ENCODE measurements at regions not wholly inside any gene's neighbourhood (a gene's known extent, or its start where the extent isn't known, plus 50 kb on each side); places are given as distances from the start of the nearest gene placed in this dataset.

- H3K4me3 ChIP-seq (ENCODE audit: low read length): no peak overlapping the region
- no peak overlapping the region for H3K9ac ChIP-seq (ENCODE audit: low read length)
- H3K9me3 ChIP-seq (ENCODE audit: control insufficient read depth, low read length): peaks cover 11% of the 10 kb centered on the region
- DNase-seq (ENCODE audit: low read depth): no peak
- H3K4me1 ChIP-seq (ENCODE audit: control insufficient read depth, insufficient read depth, low read length): no peaks in the 10 kb centered on the region
- peaks cover 7% of the 10 kb centered on the region for H3K27me3 ChIP-seq (replicated peaks; ENCODE audit: control insufficient read depth, insufficient read depth, low read length)
- no peaks in the 10 kb centered on the region for H3K36me3 ChIP-seq (ENCODE audit: control insufficient read depth, insufficient read depth, low read length, severe bottlenecking)
Measured at GRCh38 chr15:47598996-47599395, 118.3 kb upstream of the SEMA6D start.

- no peak overlapping the region for H3K9ac ChIP-seq (ENCODE audit: low read length)
- no peak for DNase-seq (ENCODE audit: low read depth)
- peaks cover under 1% of the 10 kb centered on the region for H3K27me3 ChIP-seq (replicated peaks; ENCODE audit: control insufficient read depth, insufficient read depth, low read length)
- no peak overlapping the region for H3K4me3 ChIP-seq (ENCODE audit: low read length)
- peaks cover 11% of the 10 kb centered on the region for H3K9me3 ChIP-seq (ENCODE audit: control insufficient read depth, low read length)
- H3K36me3 ChIP-seq (ENCODE audit: control insufficient read depth, insufficient read depth, low read length, severe bottlenecking): no peaks in the 10 kb centered on the region
- no peaks in the 10 kb centered on the region for H3K4me1 ChIP-seq (ENCODE audit: control insufficient read depth, insufficient read depth, low read length)
Measured at GRCh38 chr15:47599806-47600205, 117.5 kb upstream of the SEMA6D start.

- H3K4me1 ChIP-seq (ENCODE audit: control insufficient read depth, insufficient read depth, low read length): no peaks in the 10 kb centered on the region
- no peaks in the 10 kb centered on the region for H3K36me3 ChIP-seq (ENCODE audit: control insufficient read depth, insufficient read depth, low read length, severe bottlenecking)
- no peaks in the 10 kb centered on the region for H3K27me3 ChIP-seq (replicated peaks; ENCODE audit: control insufficient read depth, insufficient read depth, low read length)
- no peak for DNase-seq (ENCODE audit: low read depth)
- H3K9me3 ChIP-seq (ENCODE audit: control insufficient read depth, low read length): no peaks in the 10 kb centered on the region
- no peak overlapping the region for H3K9ac ChIP-seq (ENCODE audit: low read length)
- no peak overlapping the region for H3K4me3 ChIP-seq (ENCODE audit: low read length)
Measured at GRCh38 chr15:47602121-47602520, 115.2 kb upstream of the SEMA6D start.

- H3K4me3 ChIP-seq (ENCODE audit: low read length): no peak overlapping the region
- no peak overlapping the region for H3K9ac ChIP-seq (ENCODE audit: low read length)
Measured at GRCh38 chr15:47603026-47603425, 114.3 kb upstream of the SEMA6D start.

GRCh38 chr15:47607695-47608094 is 109.6 kb upstream of the SEMA6D start:
- Histone ChIP-seq H3K36me3 (ENCODE audit: control insufficient read depth, insufficient read depth, low read length, severe bottlenecking) (no peaks in the 10 kb centered on the region), H3K4me1 (ENCODE audit: control insufficient read depth, insufficient read depth, low read length) (no peaks in the 10 kb centered on the region), H3K27me3 (replicated peaks; ENCODE audit: control insufficient read depth, insufficient read depth, low read length) (no peaks in the 10 kb centered on the region), H3K9me3 (ENCODE audit: control insufficient read depth, low read length) (no peaks in the 10 kb centered on the region), H3K4me3 (ENCODE audit: low read length) (no peak overlapping the region), H3K9ac (ENCODE audit: low read length) (no peak overlapping the region)
- DNase-seq (ENCODE audit: low read depth): no peak

More at GRCh38 chr15:47603026-47603425, 114.3 kb upstream of the SEMA6D start:
- DNase-seq (ENCODE audit: low read depth): no peak
- Histone ChIP-seq H3K9me3 (ENCODE audit: control insufficient read depth, low read length) (no peaks in the 10 kb centered on the region), H3K36me3 (ENCODE audit: control insufficient read depth, insufficient read depth, low read length, severe bottlenecking) (no peaks in the 10 kb centered on the region), H3K27me3 (replicated peaks; ENCODE audit: control insufficient read depth, insufficient read depth, low read length) (no peaks in the 10 kb centered on the region), H3K4me1 (ENCODE audit: control insufficient read depth, insufficient read depth, low read length) (no peaks in the 10 kb centered on the region)

- H3K9me3 ChIP-seq (ENCODE audit: control insufficient read depth, low read length): no peaks in the 10 kb centered on the region
- no peaks in the 10 kb centered on the region for H3K36me3 ChIP-seq (ENCODE audit: control insufficient read depth, insufficient read depth, low read length, severe bottlenecking)
- H3K9ac ChIP-seq (ENCODE audit: low read length): no peak overlapping the region
- no peak for DNase-seq (ENCODE audit: low read depth)
- no peaks in the 10 kb centered on the region for H3K4me1 ChIP-seq (ENCODE audit: control insufficient read depth, insufficient read depth, low read length)
- H3K4me3 ChIP-seq (ENCODE audit: low read length): no peak overlapping the region
- H3K27me3 ChIP-seq (replicated peaks; ENCODE audit: control insufficient read depth, insufficient read depth, low read length): no peaks in the 10 kb centered on the region
Measured at GRCh38 chr15:47609693-47610092, 107.6 kb upstream of the SEMA6D start.

GRCh38 chr15:47610736-47611135 is 106.6 kb upstream of the SEMA6D start:
- no peaks in the 10 kb centered on the region for H3K36me3 ChIP-seq (ENCODE audit: control insufficient read depth, insufficient read depth, low read length, severe bottlenecking)
- H3K4me1 ChIP-seq (ENCODE audit: control insufficient read depth, insufficient read depth, low read length): no peaks in the 10 kb centered on the region
- H3K27me3 ChIP-seq (replicated peaks; ENCODE audit: control insufficient read depth, insufficient read depth, low read length): no peaks in the 10 kb centered on the region
- DNase-seq (ENCODE audit: low read depth): no peak
- no peak overlapping the region for H3K9ac ChIP-seq (ENCODE audit: low read length)
- no peak overlapping the region for H3K4me3 ChIP-seq (ENCODE audit: low read length)
- no peaks in the 10 kb centered on the region for H3K9me3 ChIP-seq (ENCODE audit: control insufficient read depth, low read length)

- Histone ChIP-seq H3K27me3 (replicated peaks; ENCODE audit: control insufficient read depth, insufficient read depth, low read length) (no peaks in the 10 kb centered on the region), H3K9ac (ENCODE audit: low read length) (no peak overlapping the region), H3K36me3 (ENCODE audit: control insufficient read depth, insufficient read depth, low read length, severe bottlenecking) (no peaks in the 10 kb centered on the region), H3K4me1 (ENCODE audit: control insufficient read depth, insufficient read depth, low read length) (no peaks in the 10 kb centered on the region), H3K9me3 (ENCODE audit: control insufficient read depth, low read length) (no peaks in the 10 kb centered on the region), H3K4me3 (ENCODE audit: low read length) (no peak overlapping the region)
- no peak for DNase-seq (ENCODE audit: low read depth)
Measured at GRCh38 chr15:47614360-47615011, 102.8 kb upstream of the SEMA6D start.

- Histone ChIP-seq H3K9me3 (ENCODE audit: control insufficient read depth, low read length) (no peaks in the 10 kb centered on the region), H3K36me3 (ENCODE audit: control insufficient read depth, insufficient read depth, low read length, severe bottlenecking) (no peaks in the 10 kb centered on the region), H3K4me1 (ENCODE audit: control insufficient read depth, insufficient read depth, low read length) (no peaks in the 10 kb centered on the region), H3K27me3 (replicated peaks; ENCODE audit: control insufficient read depth, insufficient read depth, low read length) (no peaks in the 10 kb centered on the region), H3K9ac (ENCODE audit: low read length) (no peak overlapping the region), H3K4me3 (ENCODE audit: low read length) (no peak overlapping the region)
- DNase-seq (ENCODE audit: low read depth): no peak
Measured at GRCh38 chr15:47616876-47617275, 100.4 kb upstream of the SEMA6D start.

- Histone ChIP-seq H3K27me3 (replicated peaks; ENCODE audit: control insufficient read depth, insufficient read depth, low read length) (no peaks in the 10 kb centered on the region), H3K9me3 (ENCODE audit: control insufficient read depth, low read length) (no peaks in the 10 kb centered on the region), H3K36me3 (ENCODE audit: control insufficient read depth, insufficient read depth, low read length, severe bottlenecking) (no peaks in the 10 kb centered on the region), H3K4me1 (ENCODE audit: control insufficient read depth, insufficient read depth, low read length) (no peaks in the 10 kb centered on the region), H3K4me3 (ENCODE audit: low read length) (no peak overlapping the region), H3K9ac (ENCODE audit: low read length) (no peak overlapping the region)
- DNase-seq (ENCODE audit: low read depth): no peak
Measured at GRCh38 chr15:47618241-47618640, 99.1 kb upstream of the SEMA6D start.

GRCh38 chr15:47620960-47621681 is 96.2 kb upstream of the SEMA6D start:
- Histone ChIP-seq H3K9me3 (ENCODE audit: control insufficient read depth, low read length) (no peaks in the 10 kb centered on the region), H3K9ac (ENCODE audit: low read length) (no peak overlapping the region), H3K4me3 (ENCODE audit: low read length) (no peak overlapping the region), H3K4me1 (ENCODE audit: control insufficient read depth, insufficient read depth, low read length) (no peaks in the 10 kb centered on the region), H3K36me3 (ENCODE audit: control insufficient read depth, insufficient read depth, low read length, severe bottlenecking) (no peaks in the 10 kb centered on the region), H3K27me3 (replicated peaks; ENCODE audit: control insufficient read depth, insufficient read depth, low read length) (no peaks in the 10 kb centered on the region)
- no peak for DNase-seq (ENCODE audit: low read depth)

Data from adipocyte (in vitro differentiated cells).